IPS-NIHi7 (cell line): ENCODE measurements at regions not wholly inside any gene's neighbourhood (a gene's known extent, or its start where the extent isn't known, plus 50 kb on each side); places are given as distances from the start of the nearest gene placed in this dataset.

Experiments
- DNase-seq: peaks from one replicate; pipeline ENCODE4 v3.0.0; 2012; ENCODE audit warnings: mixed read lengths; ENCODE audit errors: extremely low spot score

GRCh38 chr18:64872710-64873458 is 724.0 kb upstream of the LINC00305 start:
- DNase-seq = no peak

GRCh38 chr18:64854112-64854511 is 705.2 kb upstream of the LINC00305 start:
- no peak for DNase-seq

DNA sequence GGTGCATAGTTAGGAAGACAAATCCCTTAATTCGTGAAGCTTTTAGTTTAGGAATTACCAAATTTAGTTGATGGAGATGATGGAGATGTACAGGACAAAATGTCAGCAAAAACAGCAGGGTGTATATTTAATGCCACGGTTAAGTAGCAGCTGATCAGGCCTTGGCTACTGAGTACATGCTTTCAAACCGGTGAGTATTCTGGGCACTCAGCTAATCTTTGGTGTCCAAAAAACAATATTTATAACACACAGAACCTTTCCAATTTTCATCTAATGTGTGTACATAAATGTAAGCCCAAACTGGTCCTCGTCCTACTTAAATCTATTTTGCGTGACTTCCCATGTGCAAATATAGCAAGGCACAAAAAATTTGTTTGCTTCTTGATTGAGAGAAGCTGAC is 703.4 kb upstream of the LINC00305 start:
- no peak for DNase-seq

DNA sequence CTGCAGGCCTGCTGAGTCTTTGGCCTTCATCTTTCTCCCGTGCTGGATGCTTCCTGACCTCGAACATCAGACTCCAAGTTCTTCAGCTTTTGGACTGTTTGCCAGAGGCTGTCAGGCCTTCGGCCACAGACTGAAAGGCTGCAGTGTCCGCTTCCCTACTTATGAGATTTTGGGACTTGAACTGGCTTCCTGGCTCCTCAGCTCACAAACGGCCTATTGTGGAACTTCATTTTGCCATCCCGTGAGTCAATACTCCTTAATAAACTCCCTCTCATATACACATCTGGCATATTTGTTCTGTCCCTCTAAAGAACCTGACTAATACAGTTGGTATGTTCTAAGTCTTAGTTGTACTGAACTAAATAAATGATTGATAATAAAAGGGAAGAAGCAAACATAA is 702.8 kb upstream of the LINC00305 start:
- no peak for DNase-seq

- DNase-seq = no peak
These were observed 701.9 kb upstream of the LINC00305 start for GRCh38 chr18:64850791-64851190.

GRCh38 chr18:64840911-64841701 is 692.2 kb upstream of the LINC00305 start:
- no peak for DNase-seq

DNA sequence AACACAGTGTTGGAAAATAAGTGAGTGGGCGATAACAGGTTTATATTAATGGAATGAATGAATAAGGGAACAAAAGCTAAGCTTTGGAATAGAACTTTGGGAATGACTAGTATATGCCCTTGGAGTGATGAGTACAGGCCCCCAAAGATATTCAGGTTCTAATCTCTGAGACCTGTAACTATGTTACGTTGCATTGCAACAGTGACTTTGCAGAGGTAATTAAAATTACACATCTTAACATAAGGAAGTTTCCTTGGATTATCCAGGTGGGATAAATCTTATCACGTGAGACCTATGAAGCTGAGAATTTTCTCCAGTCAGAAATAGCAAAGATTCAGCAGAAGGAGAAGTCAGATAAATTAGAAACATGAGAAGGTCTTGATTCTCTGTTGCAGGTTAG is 661.5 kb upstream of the LINC00305 start:
- no peak for DNase-seq

GRCh38 chr18:64809801-64810200 is 660.9 kb upstream of the LINC00305 start:
- no peak for DNase-seq

DNA sequence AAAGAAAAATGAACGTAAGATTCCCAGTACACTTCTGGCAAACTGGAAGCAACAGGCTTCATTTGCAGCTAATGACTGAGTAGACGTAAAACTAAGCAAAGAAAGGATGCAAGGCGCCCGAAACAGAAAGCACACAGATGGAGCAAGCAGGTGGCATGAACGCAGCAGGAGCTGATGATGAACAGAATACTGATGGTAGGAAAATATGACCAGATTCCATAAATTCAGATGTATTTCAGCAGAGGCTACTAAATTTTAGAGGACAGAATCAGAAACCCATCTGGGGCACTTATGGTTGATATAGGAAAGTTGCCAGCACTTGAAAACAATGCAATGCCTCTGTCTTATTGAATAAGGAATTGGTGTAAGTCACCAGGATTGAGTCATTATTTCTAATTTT is 658.7 kb upstream of the LINC00305 start:
- no peak for DNase-seq

DNA sequence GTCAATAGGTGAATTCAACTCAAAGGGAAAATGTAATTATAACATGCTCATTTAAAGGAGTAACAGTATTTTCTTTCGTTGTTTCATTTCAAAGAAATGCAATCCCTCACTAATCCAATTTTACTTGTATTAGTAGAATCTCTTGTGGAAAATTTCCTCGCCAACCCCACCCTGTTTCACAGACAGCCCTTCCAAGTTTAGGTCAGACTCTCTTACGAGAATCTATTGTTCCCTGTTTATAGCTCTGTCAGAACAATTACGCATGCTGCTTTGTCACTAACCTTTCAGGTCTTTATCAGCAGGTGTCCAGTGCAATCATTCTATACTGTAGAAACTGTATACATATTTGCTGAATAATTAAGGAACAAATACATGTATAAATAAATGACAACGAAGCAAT is 657.8 kb upstream of the LINC00305 start:
- DNase-seq = no peak

DNA sequence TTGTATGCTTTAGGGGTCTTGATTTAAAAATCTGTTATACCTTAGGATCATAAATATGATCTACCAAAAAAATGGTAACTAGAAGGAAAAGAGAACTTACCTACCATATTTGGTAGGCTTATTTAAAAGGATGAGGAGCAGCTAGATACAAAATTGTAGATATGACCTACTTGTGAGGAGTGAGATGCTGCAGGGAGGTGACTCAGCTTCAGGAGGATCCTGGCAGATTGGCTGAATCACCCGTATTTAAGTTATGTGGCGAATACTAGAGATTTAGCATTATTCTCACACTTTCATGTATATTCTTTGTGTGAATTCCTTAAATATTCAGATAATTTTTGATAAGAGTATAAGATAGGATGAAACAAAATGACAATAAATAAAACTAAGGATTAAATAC is 657.3 kb upstream of the LINC00305 start:
- no peak for DNase-seq

- DNase-seq = no peak
These were observed 654.6 kb upstream of the LINC00305 start for GRCh38 chr18:64803471-64803870.

DNA sequence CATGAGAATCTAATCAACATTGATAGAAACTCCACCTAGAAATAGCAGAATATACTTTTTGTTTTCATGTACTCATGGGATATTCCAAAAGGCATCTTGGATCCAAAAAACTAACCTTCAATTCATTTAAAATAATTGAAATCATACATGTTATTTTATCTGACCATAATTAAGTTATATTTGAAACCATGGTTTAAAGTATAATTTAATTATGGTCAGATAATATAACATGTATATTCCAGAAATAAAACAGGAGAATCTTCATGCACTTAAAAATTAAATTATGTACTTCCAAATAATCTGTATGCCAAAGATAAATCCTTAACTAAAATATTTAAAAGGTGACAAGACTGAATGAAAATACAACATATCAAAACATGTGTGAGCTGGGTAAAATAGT is 651.3 kb upstream of the LINC00305 start:
- no peak for DNase-seq

DNA sequence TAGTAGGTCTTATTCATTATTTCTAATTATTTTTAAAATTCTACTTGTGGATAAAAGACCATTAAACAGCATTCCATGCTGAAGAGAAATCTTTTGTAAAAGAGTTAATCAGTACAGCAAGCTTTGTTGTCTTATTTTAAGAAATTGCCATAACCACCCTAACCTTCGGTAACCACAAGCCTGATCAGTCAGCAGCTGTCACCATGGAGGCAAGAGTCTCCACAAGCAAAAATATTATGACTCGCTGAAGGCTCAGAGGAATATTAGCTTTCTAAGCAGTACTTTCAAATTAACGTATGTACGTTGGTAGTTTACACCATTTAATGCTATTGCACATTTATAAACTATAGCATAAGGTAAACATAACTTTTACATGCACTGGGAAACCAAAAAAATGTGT is 650.5 kb upstream of the LINC00305 start:
- DNase-seq = no peak

DNA sequence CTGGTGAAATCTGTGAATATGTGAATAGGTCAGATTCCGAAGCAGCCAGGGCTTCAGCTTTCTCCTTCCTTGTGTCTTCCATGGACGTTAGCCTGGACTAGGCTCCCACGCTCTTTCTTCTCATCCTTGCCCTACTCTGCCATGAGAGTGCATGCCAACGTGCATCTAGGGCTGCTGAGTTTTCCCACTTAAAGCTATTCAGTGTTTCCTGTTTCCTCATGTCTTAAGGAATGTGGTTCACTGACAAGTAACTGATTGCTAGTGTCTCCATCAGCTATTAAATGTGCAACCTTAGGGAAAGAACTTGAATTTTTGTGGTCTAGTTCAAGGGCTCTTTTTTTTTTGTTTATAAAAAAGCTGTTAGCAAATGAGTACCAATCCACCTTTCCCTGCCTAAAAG is 642.3 kb upstream of the LINC00305 start:
- DNase-seq = no peak

DNA sequence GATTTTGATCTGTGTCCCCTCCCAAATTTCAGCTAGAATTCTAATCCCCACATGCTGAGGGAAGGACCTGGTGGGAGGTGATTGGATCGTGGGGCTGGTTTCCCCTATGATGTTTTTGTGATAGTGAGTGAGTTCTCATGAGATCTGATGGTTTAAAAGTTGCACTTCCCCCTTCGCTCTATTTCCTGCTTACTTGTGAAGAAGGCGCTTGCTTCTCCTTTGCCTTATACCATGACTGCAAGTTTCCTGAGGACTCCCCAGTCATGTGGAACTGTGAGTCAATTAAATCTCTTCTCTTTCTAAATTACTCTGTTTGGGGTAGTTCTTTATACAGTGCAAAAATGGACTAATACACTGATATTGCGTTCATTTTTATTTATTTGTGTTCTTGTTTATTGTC is 636.8 kb upstream of the LINC00305 start:
- no peak for DNase-seq

DNA sequence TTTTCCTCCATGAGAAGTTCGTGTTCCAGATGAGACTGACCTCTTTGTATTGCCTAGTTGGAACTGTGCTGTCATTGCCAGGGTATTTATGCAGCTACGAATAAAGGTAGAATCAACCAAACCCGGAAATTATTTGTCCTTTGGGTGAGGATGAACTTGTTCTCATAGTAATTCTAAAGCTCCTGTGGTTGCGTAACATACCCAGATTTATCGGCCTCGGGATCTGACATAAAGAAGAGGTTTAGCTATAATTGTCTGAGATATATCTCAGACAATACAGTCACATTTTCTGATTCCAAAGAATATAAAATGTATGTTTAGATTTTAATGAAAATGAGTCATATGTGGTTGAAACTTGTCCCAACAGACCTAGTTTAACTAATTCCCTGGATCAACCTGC is 628.7 kb upstream of the LINC00305 start:
- no peak for DNase-seq

- no peak for DNase-seq
These were observed 617.0 kb upstream of the LINC00305 start for GRCh38 chr18:64765908-64766307.

DNA sequence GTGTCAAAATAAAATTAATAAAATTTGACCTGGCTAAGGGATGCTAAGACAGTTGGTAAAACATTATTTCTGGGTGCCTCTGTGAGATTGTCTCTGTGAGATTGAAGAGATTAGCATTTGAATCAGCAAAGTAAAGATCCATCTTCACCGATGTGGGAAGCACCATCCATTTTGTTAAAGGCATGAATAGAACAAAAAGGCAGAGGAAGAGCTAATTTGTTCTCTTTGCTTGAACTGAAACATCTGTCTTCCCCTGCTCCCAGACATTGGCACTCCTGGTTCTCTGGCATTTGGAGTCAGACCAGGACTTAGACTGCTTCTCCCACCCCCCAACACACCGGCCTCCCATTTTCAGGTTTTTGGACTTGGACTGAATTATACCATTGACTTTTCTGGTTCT is 603.8 kb upstream of the LINC00305 start:
- no peak for DNase-seq

DNA sequence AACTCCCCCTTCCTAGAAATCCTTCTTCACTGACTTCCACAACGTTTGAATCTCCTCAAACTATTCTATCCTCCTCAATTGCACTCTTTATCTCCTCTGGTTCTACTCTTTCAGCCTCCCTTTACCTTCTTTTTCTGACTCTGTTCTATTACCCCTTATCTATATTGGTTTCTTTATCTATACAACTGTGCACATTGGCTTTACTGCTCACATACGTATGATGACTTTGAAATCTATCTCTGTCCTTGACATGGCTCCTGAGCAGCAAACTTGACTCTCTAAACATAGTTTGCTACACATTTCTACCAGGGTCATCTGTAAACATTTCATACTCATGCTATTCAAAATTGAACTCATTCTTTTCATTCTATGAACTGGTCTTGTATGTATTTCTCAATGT is 601.0 kb upstream of the LINC00305 start:
- DNase-seq = no peak

- no peak for DNase-seq
These were observed 598.9 kb upstream of the LINC00305 start for GRCh38 chr18:64747803-64748202.

DNA sequence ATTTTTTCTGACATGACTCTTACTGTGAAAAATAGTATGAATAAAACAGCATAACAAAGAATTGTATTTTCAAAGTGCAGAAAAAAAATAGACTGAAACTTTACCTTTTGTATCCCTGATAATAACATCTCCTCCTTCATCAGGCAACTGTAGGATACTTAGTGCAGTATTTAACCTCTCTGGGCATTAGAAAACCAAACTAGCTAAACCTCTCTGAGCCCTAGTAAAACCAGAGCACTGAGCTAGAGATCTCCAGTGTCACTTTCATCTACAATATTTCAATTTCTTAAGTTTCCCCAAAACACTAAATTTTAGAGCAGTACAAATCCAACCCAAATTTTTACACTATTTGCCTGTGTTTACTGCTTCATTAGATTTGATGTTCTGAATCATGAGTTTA is 594.0 kb upstream of the LINC00305 start:
- DNase-seq = no peak

DNA sequence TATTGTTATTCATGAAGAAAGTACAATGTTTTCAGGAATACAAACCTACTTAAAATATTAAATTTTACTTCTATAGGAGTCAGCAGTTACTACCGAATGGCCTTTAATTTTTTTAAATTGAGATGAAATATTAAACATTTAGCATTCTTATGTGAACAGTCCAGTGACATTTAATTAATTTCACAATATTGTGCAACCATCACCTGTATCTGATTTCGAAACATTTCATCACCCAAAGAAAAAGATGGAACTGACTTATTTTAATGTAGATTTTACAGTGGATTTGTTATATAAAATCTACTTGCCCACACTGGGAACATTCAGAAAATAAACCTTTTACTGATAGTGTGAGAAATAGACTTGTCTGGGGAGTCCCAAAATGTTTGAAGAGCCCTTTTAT is 585.2 kb upstream of the LINC00305 start:
- no peak for DNase-seq
